Endothelial cell of umbilical vein (primary cell): ENCODE measurements at regions not wholly inside any gene's neighbourhood (a gene's known extent, or its start where the extent isn't known, plus 50 kb on each side); places are given as distances from the start of the nearest gene placed in this dataset.

Experiments
- BruUV-seq: library from RNA; stranded (reverse); fragments of 400-500 nt; replicated peaks from 2 replicates; lab custom pipeline; 2021; lab: Mats Ljungman, UMichigan
- CTCF ChIA-PET: fragments of 300-600, 350-600 bp; sonication (Branson Sonifier 250); formaldehyde crosslinking; loops from one replicate; lab custom pipeline; 2021; ENCODE audit warnings: antibody characterized with exemption, inconsistent platforms; lab: Charles Lee
- POLR2A ChIA-PET: fragments of 300-600, 350-600 bp; sonication (Branson Sonifier 250); formaldehyde crosslinking; loops from one replicate; lab custom pipeline; 2021; ENCODE audit warnings: antibody characterized with exemption, inconsistent platforms; lab: Charles Lee
- DNase-seq: peaks from one replicate; pipeline ENCODE4 v3.0.0-alpha.2; 2011; ENCODE audit warnings: low read depth, low spot score
- FAIRE-seq: peaks from 2 replicates; lab custom pipeline; 2011; peaks lifted over from hg19 to GRCh38; lab: Jason Lieb, UNC
- H2AFZ ChIP-seq: 2 replicates; pipeline ENCODE4 v1.6.0; 2012; ENCODE audit warnings: low read depth, low read length, control low read depth, inconsistent platforms
- H3K27ac ChIP-seq: 2 replicates; pipeline ENCODE4 v1.5.1; 2011; ENCODE audit warnings: low read depth, mild to moderate bottlenecking, control low read depth, low read length, moderate library complexity; ENCODE audit not compliant: insufficient read depth
- H3K27me3 ChIP-seq, 2 experiments: 2 replicates each; pipeline versions ENCODE4 v1.6.0 to v1.6.1; 2011; ENCODE audit warnings: low read length in 2 of 2, mixed read lengths in 1 of 2; ENCODE audit not compliant: control insufficient read depth in 2 of 2, insufficient read depth in 2 of 2
- H3K36me3 ChIP-seq, 2 experiments: 2 replicates in 1 of 2; 3 replicates in 1 of 2; pipeline ENCODE4 v1.5.1; 2011; ENCODE audit warnings: low read length in 2 of 2, mild to moderate bottlenecking in 1 of 2, moderate library complexity in 1 of 2; ENCODE audit not compliant: control insufficient read depth in 2 of 2, insufficient read depth in 2 of 2; ENCODE audit errors: extremely low read depth in 1 of 2
- H3K4me1 ChIP-seq: 3 replicates; pipeline ENCODE4 v1.5.1; 2011; ENCODE audit warnings: mild to moderate bottlenecking, low read length; ENCODE audit not compliant: control insufficient read depth, insufficient read depth; ENCODE audit errors: extremely low read depth
- H3K4me2 ChIP-seq: 2 replicates; pipeline ENCODE4 v1.6.1; 2011; ENCODE audit warnings: low read length, control low read depth, mixed read lengths; ENCODE audit not compliant: insufficient read depth
- H3K4me3 ChIP-seq, 3 experiments: fragments of 200-600 bp in 1 of 3; sonication (generic), shearing (Covaris generic) in 1 of 3; replicated peaks in 1 of 3; 2 replicates each; pipeline ENCODE4 v1.5.1; 2011 to 2016; ENCODE audit warnings: control low read depth in 3 of 3, low read length in 3 of 3, mild to moderate bottlenecking in 2 of 3, inconsistent platforms in 1 of 3, low read depth in 1 of 3, moderate library complexity in 1 of 3; ENCODE audit not compliant: insufficient read depth in 1 of 3
- H3K79me2 ChIP-seq: 2 replicates; pipeline ENCODE4 v1.6.0; 2012; ENCODE audit warnings: low read length, inconsistent platforms; ENCODE audit not compliant: control insufficient read depth, insufficient read depth
- H3K9ac ChIP-seq: replicated peaks from 2 replicates; pipeline ENCODE3; 2011; ENCODE audit warnings: low read length, control low read depth; ENCODE audit not compliant: insufficient read depth; ENCODE audit errors: extremely low read depth
- H3K9me1 ChIP-seq: replicated peaks from 3 replicates; pipeline ENCODE4 v1.6.0; 2011; ENCODE audit warnings: mild to moderate bottlenecking, low read length; ENCODE audit not compliant: control insufficient read depth, insufficient read depth; ENCODE audit errors: extremely low read depth
- H3K9me3 ChIP-seq: replicated peaks from 2 replicates; pipeline ENCODE4 v1.5.1; 2012; ENCODE audit warnings: low read length, inconsistent platforms; ENCODE audit not compliant: control insufficient read depth, insufficient read depth
- H4K20me1 ChIP-seq: replicated peaks from 2 replicates; pipeline ENCODE3; 2011; ENCODE audit warnings: mild to moderate bottlenecking, low read length; ENCODE audit not compliant: control insufficient read depth, insufficient read depth; ENCODE audit errors: extremely low read depth
- CTCF ChIP-seq, 2 donors: IDR thresholded peaks; 1 replicate in 1 of 2; 2 replicates in 1 of 2; pipeline ENCODE4 v1.5.1; 2011; ENCODE audit warnings: low read length in 2 of 2, mild to moderate bottlenecking in 2 of 2, moderate library complexity in 2 of 2, control low read depth in 1 of 2, inconsistent platforms in 1 of 2, low read depth in 1 of 2; ENCODE audit not compliant: insufficient read depth in 1 of 2; ENCODE audit errors: extremely low read depth in 1 of 2
- FOS ChIP-seq: IDR thresholded peaks from 2 replicates; pipeline ENCODE4 v1.6.1; 2011; ENCODE audit warnings: mild to moderate bottlenecking, low read length, moderate library complexity, borderline replicate concordance; ENCODE audit not compliant: insufficient read depth
- GATA2 ChIP-seq: IDR thresholded peaks from 2 replicates; pipeline ENCODE4 v1.7.0; 2011; ENCODE audit warnings: low read depth, mild to moderate bottlenecking, moderate library complexity, mixed read lengths, low read length; ENCODE audit not compliant: insufficient read length, insufficient read depth
- JUN ChIP-seq: IDR thresholded peaks from 2 replicates; pipeline ENCODE4 v1.6.1; 2011; ENCODE audit warnings: borderline replicate concordance, low read depth; ENCODE audit not compliant: insufficient read length, insufficient read depth
- POLR2A ChIP-seq: IDR thresholded peaks from 2 replicates; pipeline ENCODE4 v1.6.1; 2012; ENCODE audit warnings: low read depth, mild to moderate bottlenecking, control low read depth, low read length
- POLR2AphosphoS5 ChIP-seq: IDR thresholded peaks from 2 replicates; pipeline ENCODE4 v1.6.1; 2012; ENCODE audit warnings: low read depth, mild to moderate bottlenecking, control low read depth, low read length, moderate library complexity; ENCODE audit not compliant: insufficient read depth
- dilution Hi-C: fragments of 300-500 bp; cut with MboI; formaldehyde crosslinking; loops from one replicate; pipeline ENCODE4 v1.15.0; 2019; ENCODE audit warnings: low sequenced_read_pairs; ENCODE audit not compliant: extremely low pct_ligation_motif_present
- intact Hi-C: fragments of 100-400 bp; cut with micrococcal nuclease; formaldehyde crosslinking; loops from one replicate; pipeline ENCODE4 v1.10.0; 2022
- TF ChIP-seq, protein P1 (sequence below): IDR thresholded peaks from 2 replicates; pipeline ENCODE4 v1.6.1; 2011; ENCODE audit not compliant: insufficient read depth, insufficient read length

DNA sequence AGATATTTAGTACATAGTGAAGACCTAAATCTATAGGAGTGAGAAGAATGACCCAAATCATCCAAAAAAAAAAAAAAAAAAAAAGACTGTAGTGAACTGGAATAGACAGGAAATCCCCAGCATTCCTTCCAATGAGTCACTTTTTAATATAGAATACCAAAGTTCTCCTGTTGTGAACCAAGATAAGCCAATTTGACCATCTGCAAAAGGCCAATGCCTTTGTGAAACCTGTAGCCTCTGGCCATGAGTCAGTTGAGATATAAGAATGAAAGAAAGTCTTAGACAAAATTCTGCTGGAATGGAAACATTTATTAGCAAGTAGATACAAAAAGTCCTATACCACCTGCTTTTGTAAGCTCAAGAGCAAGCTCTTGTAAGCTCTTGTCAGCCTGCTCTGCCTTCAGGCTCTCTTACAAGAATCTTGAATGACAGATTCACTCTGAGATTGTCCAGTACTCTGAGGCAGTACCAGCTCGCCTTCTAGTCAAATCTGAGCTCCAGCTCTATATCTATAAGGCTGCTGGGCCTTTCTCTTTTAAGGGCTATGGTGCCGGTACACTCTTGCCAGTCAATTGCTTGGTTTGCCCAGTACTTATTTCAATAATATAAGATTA lies 243.0 kb upstream of the TMTC1 start:
- POLR2A ChIA-PET, result interaction anchor here (1.2 kb wide), 1 partner anchor 21 kb away, joined by 3 read pairs; no protein-coding TSS in a partner anchor

More for the DNA sequence above, 243.0 kb upstream of the TMTC1 start:
- no peak overlapping the region for H2AFZ ChIP-seq
- H3K9me3 ChIP-seq, result no peaks in the 10 kb centered on the region
- peak overlapping the region; percentile 43 for H3K4me2 ChIP-seq
- H3K27ac ChIP-seq, result peak overlapping the region; percentile 79
- no peaks in the 10 kb centered on the region for H4K20me1 ChIP-seq
- H3K9me1 ChIP-seq, result no peaks in the 10 kb centered on the region
- TSS peak; percentile 52 for BruUV-seq
- no peaks in the 10 kb centered on the region for H3K36me3 ChIP-seq
- H3K4me1 ChIP-seq, result peaks cover 25% of the 10 kb centered on the region
- DNase-seq (peak; percentile 95), FAIRE-seq (peak; percentile 72)
- dilution Hi-C loops, result no loop called here
- no peak overlapping the region for H3K4me3 ChIP-seq
- TF ChIP-seq, protein P1, sequence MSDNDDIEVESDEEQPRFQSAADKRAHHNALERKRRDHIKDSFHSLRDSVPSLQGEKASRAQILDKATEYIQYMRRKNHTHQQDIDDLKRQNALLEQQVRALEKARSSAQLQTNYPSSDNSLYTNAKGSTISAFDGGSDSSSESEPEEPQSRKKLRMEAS, result no peak
- TF ChIP-seq FOS, result peak; percentile 83
- peak; percentile 94 for TF ChIP-seq JUN
- TF ChIP-seq GATA2, result peak; percentile 86
- peak; percentile 61 for TF ChIP-seq POLR2A
- no peak for TF ChIP-seq CTCF (IDR thresholded peaks at IDR 0.05; ENCODE audit: extremely low read depth in 1 of 2, insufficient read depth in 1 of 2, low read depth in 1 of 2, low read length in 2 of 2)
- peak; percentile 76 for TF ChIP-seq POLR2AphosphoS5
- intact Hi-C loops, result loop anchor here (1.0 to 5.0 kb wide), 5 partner anchors 21 to 464 kb away; no protein-coding TSS in a partner anchor
- H3K27me3 ChIP-seq, result no peaks in the 10 kb centered on the region
- peak overlapping the region; percentile 44 for H3K9ac ChIP-seq
- no peaks in the 10 kb centered on the region for H3K79me2 ChIP-seq
- CTCF ChIA-PET, result interaction anchor here (0.9 to 1.7 kb wide), 4 partner anchors 9 to 108 kb away, joined by 3 to 4 read pairs (median 3); no protein-coding TSS in a partner anchor
